HepG2 (cell line): ENCODE measurements at regions not wholly inside any gene's neighbourhood (a gene's known extent, or its start where the extent isn't known, plus 50 kb on each side); places are given as distances from the start of the nearest gene placed in this dataset.
A peak's percentile ranks its signal among the peaks of the same experiment; 100 is the strongest.

ENCODE experiments used
- ATAC-seq: fragments of 200-7000 bp; cut with Tn5 transposase; 3 replicates; pipeline ENCODE4 v1.9.1; 2020; ENCODE audit warnings: mild to moderate bottlenecking, moderate library complexity
- BruUV-seq: library from RNA; stranded (reverse); fragments of 400-500 nt; replicated peaks from 2 replicates; lab custom pipeline; 2021; lab: Mats Ljungman, UMichigan
- CTCF ChIA-PET: fragments of 300-600 bp; formaldehyde crosslinking; extraction: SDS; loops from one replicate; lab custom pipeline; 2021; ENCODE audit warnings: low total read pairs, inconsistent platforms, low intra/inter-chr PET ratio; lab: Yijun Ruan, JAX
- POLR2A ChIA-PET: fragments of 350-600 bp; sonication (Branson Sonifier 250); formaldehyde crosslinking; loops from one replicate; lab custom pipeline; 2020; ENCODE audit warnings: antibody characterized with exemption, inconsistent platforms; lab: Yijun Ruan, JAX
- DNase-seq: peaks from one replicate; pipeline ENCODE4 v3.0.0-alpha.2; 2015; ENCODE audit warnings: low spot score
- FAIRE-seq: peaks from 3 replicates; lab custom pipeline; 2011; peaks lifted over from hg19 to GRCh38; lab: Jason Lieb, UNC
- H2AFZ ChIP-seq: one replicate; pipeline ENCODE4 v1.6.1; 2011; ENCODE audit warnings: low read length, inconsistent platforms
- H3K27ac ChIP-seq: fragments of 300-600 bp; 3 replicates; pipeline ENCODE4 v1.8.0; 2011; ENCODE audit warnings: mixed run types, mild to moderate bottlenecking, mixed read lengths, low read length, inconsistent platforms; ENCODE audit not compliant: insufficient read depth; ENCODE audit errors: extremely low read length
- H3K27me3 ChIP-seq, 2 experiments: fragments of 200-600 bp in 1 of 2; 2 replicates in 1 of 2; 3 replicates in 1 of 2; pipeline versions ENCODE4 v1.6.0 to v1.8.0; 2011; ENCODE audit warnings: low read length in 2 of 2, mild to moderate bottlenecking in 2 of 2, moderate library complexity in 2 of 2, inconsistent platforms in 1 of 2; ENCODE audit not compliant: insufficient read depth in 2 of 2, control insufficient read depth in 1 of 2
- H3K36me3 ChIP-seq, 2 experiments: fragments of 200-600 bp in 1 of 2; replicated peaks in 1 of 2; 2 replicates in 1 of 2; 3 replicates in 1 of 2; pipeline versions ENCODE4 v1.5.1 to v1.8.0; 2011; ENCODE audit warnings: low read length in 2 of 2, inconsistent platforms in 1 of 2; ENCODE audit not compliant: insufficient read depth in 2 of 2, control insufficient read depth in 1 of 2
- H3K4me1 ChIP-seq: 2 replicates; pipeline ENCODE4 v1.5.1; 2012; ENCODE audit warnings: low read length, inconsistent platforms; ENCODE audit not compliant: insufficient read depth
- H3K4me2 ChIP-seq: 2 replicates; pipeline ENCODE4 v1.6.0; 2011; ENCODE audit warnings: low read depth, low read length, inconsistent platforms
- H3K4me3 ChIP-seq, 3 experiments: fragments of 200-600 bp in 1 of 3; sonication (generic), shearing (Covaris generic) in 1 of 3; replicated peaks in 1 of 3; 2 replicates each; pipeline ENCODE4 v1.5.1; 2011 to 2016; ENCODE audit warnings: low read length in 3 of 3, inconsistent platforms in 2 of 3, low read depth in 2 of 3, mild to moderate bottlenecking in 2 of 3, control low read depth in 1 of 3, mixed read lengths in 1 of 3; ENCODE audit not compliant: insufficient read depth in 1 of 3
- H3K79me2 ChIP-seq: one replicate; pipeline ENCODE4 v1.6.1; 2011; ENCODE audit warnings: low read length, inconsistent platforms; ENCODE audit not compliant: insufficient read depth
- H3K9ac ChIP-seq: 2 replicates; pipeline ENCODE4 v1.6.0; 2011; ENCODE audit warnings: mild to moderate bottlenecking, low read depth, low read length, inconsistent platforms; ENCODE audit not compliant: insufficient read depth
- H3K9me3 ChIP-seq: 2 replicates; pipeline ENCODE4 v1.5.1; 2012; ENCODE audit warnings: mild to moderate bottlenecking, low read length
- H4K20me1 ChIP-seq: 2 replicates; pipeline ENCODE4 v1.6.0; 2011; ENCODE audit warnings: inconsistent platforms, mild to moderate bottlenecking, low read length, moderate library complexity; ENCODE audit not compliant: insufficient read depth
- ATF7 ChIP-seq, 2 experiments: fragments of 450-650 bp in 1 of 2; sonication (generic) in 1 of 2; formaldehyde crosslinking in 1 of 2; IDR thresholded peaks; 2 replicates each; pipeline versions ENCODE4 v1.4.0 to v1.6.1; 2016 to 2020; ENCODE audit warnings: antibody characterized with exemption in 1 of 2, mild to moderate bottlenecking in 1 of 2, missing genetic modification reagents in 1 of 2
- CREB1 ChIP-seq, 2 experiments: fragments of 450-650 bp in 1 of 2; IDR thresholded peaks; 2 replicates each; pipeline ENCODE4 v1.6.1; 2016 to 2017; ENCODE audit warnings: control low read depth in 1 of 2, mild to moderate bottlenecking in 1 of 2, missing compliant biosample characterization in 1 of 2, missing genetic modification characterization in 1 of 2
- FOXJ3 ChIP-seq: sonication (generic); formaldehyde crosslinking; IDR thresholded peaks from 2 replicates; pipeline ENCODE4 v1.4.0; 2020; ENCODE audit warnings: missing genetic modification reagents, mild to moderate bottlenecking, borderline replicate concordance
- GTF3A ChIP-seq: sonication (generic); formaldehyde crosslinking; conservative IDR thresholded peaks from 2 replicates; pipeline ENCODE4 v1.4.0; 2020; ENCODE audit warnings: mild to moderate bottlenecking, missing genetic modification reagents
- MIXL1 ChIP-seq: IDR thresholded peaks from 2 replicates; pipeline ENCODE4 v1.6.1; 2016
- MYPOP ChIP-seq: sonication (generic); formaldehyde crosslinking; IDR thresholded peaks from 2 replicates; pipeline ENCODE4 v1.8.1; 2023; ENCODE audit warnings: mild to moderate bottlenecking, moderate library complexity, missing genetic modification reagents
- SIN3A ChIP-seq: IDR thresholded peaks from 2 replicates; pipeline ENCODE4 v1.6.1; 2011; ENCODE audit warnings: low read depth, mild to moderate bottlenecking, control low read depth, low read length, borderline replicate concordance
- ZBTB2 ChIP-seq: sonication (generic); formaldehyde crosslinking; IDR thresholded peaks from 2 replicates; pipeline ENCODE4 v1.8.0; 2022; ENCODE audit warnings: low read depth, missing genetic modification reagents
- ZNF607 ChIP-seq: sonication (generic); formaldehyde crosslinking; IDR thresholded peaks from 2 replicates; pipeline ENCODE4 v1.5.1; 2020; ENCODE audit warnings: missing genetic modification reagents, mild to moderate bottlenecking, borderline replicate concordance
- WGBS: methylation state at CpG from one replicate; pipeline ENCODE4 v1.1.6; 2017; ENCODE audit warnings: low lambda C conversion rate; 5-methylcytosine and 5-hydroxymethylcytosine counted together
- in situ Hi-C: cut with HindIII; loops from 2 replicates; pipeline ENCODE4 v1.10.0; 2017; ENCODE audit warnings: low pct_unique_long_range_greater_than_20kb; ENCODE audit not compliant: extremely low pct_ligation_motif_present
- intact Hi-C: fragments of 100-400 bp; cut with micrococcal nuclease; formaldehyde crosslinking; loops from one replicate; pipeline ENCODE4 v1.10.0; 2022; ENCODE audit not compliant: unreplicated experiment

- in situ Hi-C loops (no loop called here), intact Hi-C loops (no loop called here)
- BruUV-seq: no TSS peak
- Histone ChIP-seq H3K9ac (no peak overlapping the region), H3K27me3 (no peaks in the 10 kb centered on the region), H3K79me2 (no peaks in the 10 kb centered on the region), H3K27ac (no peak overlapping the region), H2AFZ (no peak overlapping the region), H3K4me2 (no peak overlapping the region), H3K4me3 (no peak overlapping the region), H4K20me1 (no peaks in the 10 kb centered on the region), H3K4me1 (no peaks in the 10 kb centered on the region), H3K9me3 (peaks cover 33% of the 10 kb centered on the region), H3K36me3 (no peaks in the 10 kb centered on the region)
- WGBS: 4% methylated on average over 3 of the region's 3 CpGs
- CTCF ChIA-PET: no interaction called here
- no peak for DNase-seq
- no peak for FAIRE-seq
- POLR2A ChIA-PET: no interaction called here
- no peak for ATAC-seq
- TF ChIP-seq SIN3A (no peak), ZBTB2 (no peak), FOXJ3 (no peak), GTF3A (CRISPR knock-in tag) (no peak), MYPOP (no peak), MIXL1 (CRISPR knock-in tag) (no peak), CREB1 (IDR thresholded peaks at IDR 0.05) (peak; percentile 92), CREB1 (CRISPR knock-in tag; IDR thresholded peaks at IDR 0.05) (no peak), ATF7 (IDR thresholded peaks at IDR 0.05) (peak; percentile 94), ATF7 (CRISPR knock-in tag; IDR thresholded peaks at IDR 0.05) (no peak), ZNF607 (CRISPR knock-in tag) (no peak)
Measured at GRCh38 chrY:16502733-16503214, 1377.2 kb downstream of the CDY2B start.
